Aorta (tissue), 5 donors: ENCODE measurements at regions not wholly inside any gene's neighbourhood (a gene's known extent, or its start where the extent isn't known, plus 50 kb on each side); places are given as distances from the start of the nearest gene placed in this dataset.

ENCODE experiments used
- ATAC-seq: fragments of 200-7000 bp; cut with Tn5 transposase; one replicate; pipeline ENCODE4 v1.9.1; 2022; ENCODE audit warnings: moderate library complexity; ENCODE audit not compliant: low FRiP score
- DNase-seq, 2 donors: peaks; one replicate each; pipeline ENCODE4 v3.0.0-alpha.2; 2020
- H3K27ac ChIP-seq, 2 donors: one replicate each; pipeline ENCODE4 v1.5.1; 2013; ENCODE audit warnings: low read length in 2 of 2, mild to moderate bottlenecking in 2 of 2, moderate library complexity in 2 of 2, control low read depth in 1 of 2, inconsistent platforms in 1 of 2, low read depth in 1 of 2
- H3K27me3 ChIP-seq, 2 donors: one replicate each; pipeline ENCODE4 v1.6.1; 2013; ENCODE audit warnings: control low read depth in 1 of 2, low read length in 1 of 2, mild to moderate bottlenecking in 1 of 2, moderate library complexity in 1 of 2; ENCODE audit not compliant: insufficient read depth in 2 of 2, control insufficient read depth in 1 of 2
- H3K36me3 ChIP-seq, 2 donors: one replicate each; pipeline ENCODE4 v1.6.1; 2013; ENCODE audit warnings: control low read depth in 1 of 2, low read length in 1 of 2, mild to moderate bottlenecking in 1 of 2; ENCODE audit not compliant: insufficient read depth in 2 of 2, control insufficient read depth in 1 of 2
- H3K4me1 ChIP-seq, 2 donors: one replicate each; pipeline ENCODE4 v1.6.1; 2013; ENCODE audit warnings: low read length in 2 of 2, control low read depth in 1 of 2, mild to moderate bottlenecking in 1 of 2, moderate library complexity in 1 of 2; ENCODE audit not compliant: insufficient read depth in 2 of 2, control insufficient read depth in 1 of 2
- H3K4me3 ChIP-seq, 2 donors: one replicate each; pipeline ENCODE4 v1.5.1; 2013; ENCODE audit warnings: low read length in 2 of 2, control low read depth in 1 of 2, mild to moderate bottlenecking in 1 of 2
- H3K9me3 ChIP-seq: one replicate; pipeline ENCODE4 v1.6.1; 2013; ENCODE audit warnings: mild to moderate bottlenecking, low read length; ENCODE audit not compliant: control insufficient read depth
- WGBS, 2 donors: extraction: QIAGEN DNeasy Blood & Tissue Kit; methylation state at CpG; one replicate each; pipeline ENCODE4 v1.1.7; 2013; 5-methylcytosine and 5-hydroxymethylcytosine counted together
- intact Hi-C, 2 donors: fragments of 100-400 bp; cut with DNase I; formaldehyde crosslinking; loops; one replicate each; pipeline versions ENCODE4 v1.14.2 to v1.15.0; 2022
- donor health status: healthy with polysubstance abuse.
- donor health status: Bipolar disorder and iron deficiency.
- donor health status: DM: no; HTN: no; CAD: no.
- donor health status: DM: no; HTN: no; CAD: no.
- donor health status: DM: yes; HTN: yes; CAD: no.

GRCh38 chr20:57090590-57091560, 175.6 kb downstream of the BMP7 start:
- Histone ChIP-seq H3K4me3 (no peak overlapping the region), H3K36me3 (no peaks in the 10 kb centered on the region), H3K27ac (no peak overlapping the region), H3K27me3 (no peaks in the 10 kb centered on the region), H3K9me3 (peaks cover 2% of the 10 kb centered on the region), H3K4me1 (no peaks in the 10 kb centered on the region)
- 76 to 83% methylated on average over 23 to 25 of the region's 25 CpGs for WGBS, 2 donors
- ATAC-seq (no peak), DNase-seq (peak in 1 of 2 donors; percentile 54)
- intact Hi-C loops, result no loop called here

GRCh38 chr20:57091748-57092111, 174.7 kb downstream of the BMP7 start:
- H3K27ac ChIP-seq, result no peak overlapping the region
- H3K9me3 ChIP-seq, result peaks cover 2% of the 10 kb centered on the region
- H3K27me3 ChIP-seq, result no peaks in the 10 kb centered on the region
- 50 to 53% methylated on average over 13 of the region's 13 CpGs for WGBS, 2 donors
- ATAC-seq (no peak), DNase-seq (peak in 1 of 2 donors; percentile 51)
- intact Hi-C loops, result loop anchor here in 1 of 2 donors (2.0 kb wide), 1 partner anchor 255 kb away; no protein-coding TSS in a partner anchor
- no peaks in the 10 kb centered on the region for H3K4me1 ChIP-seq
- no peaks in the 10 kb centered on the region for H3K36me3 ChIP-seq
- H3K4me3 ChIP-seq, result no peak overlapping the region

- Histone ChIP-seq H3K4me1 (no peaks in the 10 kb centered on the region), H3K27me3 (no peaks in the 10 kb centered on the region), H3K27ac (no peak overlapping the region), H3K9me3 (no peaks in the 10 kb centered on the region), H3K4me3 (no peak overlapping the region), H3K36me3 (no peaks in the 10 kb centered on the region)
- WGBS, 2 donors, result 19 to 21% methylated on average over 31 to 34 of the region's 34 CpGs
- DNase-seq (peak in 1 of 2 donors; percentile 83), ATAC-seq (no peak)
- intact Hi-C loops, result loop anchor here in 1 of 2 donors (2.0 kb wide), 1 partner anchor 254 kb away; no protein-coding TSS in a partner anchor
Observed at GRCh38 chr20:57092112-57092899, 174.1 kb downstream of the BMP7 start.

- H3K4me3 ChIP-seq, result no peak overlapping the region
- 70 to 72% methylated on average over 23 of the region's 23 CpGs for WGBS, 2 donors
- H3K27ac ChIP-seq, result no peak overlapping the region
- no peak for ATAC-seq
- peak in 1 of 2 donors; percentile 50 for DNase-seq
- H3K27me3 ChIP-seq, result no peaks in the 10 kb centered on the region
- no peaks in the 10 kb centered on the region for H3K9me3 ChIP-seq
- intact Hi-C loops, result loop anchor here in 1 of 2 donors (2.0 kb wide), 1 partner anchor 254 kb away; no protein-coding TSS in a partner anchor
- H3K4me1 ChIP-seq, result no peaks in the 10 kb centered on the region
- H3K36me3 ChIP-seq, result no peaks in the 10 kb centered on the region
Observed at GRCh38 chr20:57092900-57093530, 173.4 kb downstream of the BMP7 start.

- Histone ChIP-seq H3K4me1 (no peaks in the 10 kb centered on the region), H3K27ac (no peak overlapping the region), H3K9me3 (no peaks in the 10 kb centered on the region), H3K36me3 (no peaks in the 10 kb centered on the region), H3K27me3 (no peaks in the 10 kb centered on the region), H3K4me3 (no peak overlapping the region)
- ATAC-seq, result no peak
- 79 to 84% methylated on average over 10 of the region's 10 CpGs for WGBS, 2 donors
- intact Hi-C loops, result loop anchor here in 1 of 2 donors (2.0 kb wide), 1 partner anchor 253 kb away; no protein-coding TSS in a partner anchor
- no peak for DNase-seq
Observed at GRCh38 chr20:57093766-57094165, 172.7 kb downstream of the BMP7 start.

GRCh38 chr20:57094252-57094891, 172.1 kb downstream of the BMP7 start:
- Histone ChIP-seq H3K4me3 (no peak overlapping the region), H3K27ac (no peak overlapping the region), H3K4me1 (no peaks in the 10 kb centered on the region), H3K27me3 (no peaks in the 10 kb centered on the region), H3K36me3 (no peaks in the 10 kb centered on the region), H3K9me3 (no peaks in the 10 kb centered on the region)
- intact Hi-C loops, result no loop called here
- 80 to 83% methylated on average over 16 of the region's 16 CpGs for WGBS, 2 donors
- DNase-seq, result peak in 1 of 2 donors; percentile 51
- no peak for ATAC-seq

- Histone ChIP-seq H3K9me3 (no peaks in the 10 kb centered on the region), H3K4me1 (no peaks in the 10 kb centered on the region), H3K36me3 (no peaks in the 10 kb centered on the region), H3K27ac (no peak overlapping the region), H3K4me3 (no peak overlapping the region), H3K27me3 (no peaks in the 10 kb centered on the region)
- peak in 1 of 2 donors; percentile 60 for DNase-seq
- WGBS, 2 donors, result 77 to 79% methylated on average over 12 of the region's 12 CpGs
- intact Hi-C loops, result no loop called here
- no peak for ATAC-seq
Observed at GRCh38 chr20:57094991-57095390, 171.4 kb downstream of the BMP7 start.

- H3K36me3 ChIP-seq, result no peaks in the 10 kb centered on the region
- intact Hi-C loops, result no loop called here
- H3K4me3 ChIP-seq, result no peak overlapping the region
- DNase-seq (no peak), ATAC-seq (no peak)
- no peaks in the 10 kb centered on the region for H3K9me3 ChIP-seq
- no peak overlapping the region for H3K27ac ChIP-seq
- 80 to 88% methylated on average over 3 of the region's 3 CpGs for WGBS, 2 donors
- H3K4me1 ChIP-seq, result no peaks in the 10 kb centered on the region
- H3K27me3 ChIP-seq, result no peaks in the 10 kb centered on the region
Observed at GRCh38 chr20:57095426-57095825, 171.0 kb downstream of the BMP7 start.
